ENCODE measurements at regions not wholly inside any gene's neighbourhood (a gene's known extent, or its start where the extent isn't known, plus 50 kb on each side); places are given as distances from the start of the nearest gene placed in this dataset.

GRCh38 chr15:62291262-62291661 is 126.2 kb upstream of the C2CD4B start:
- Histone ChIP-seq H3K4me1 (ENCODE audit: control insufficient read depth, insufficient read depth, low read length) (peaks cover 2% of the 10 kb centered on the region; the same call in 1 of the 2 replicates), H3K36me3 (ENCODE audit: control insufficient read depth, insufficient read depth, low read length) (no peaks in the 10 kb centered on the region), H3K27me3 (ENCODE audit: control insufficient read depth, insufficient read depth, low read length) (no peaks in the 10 kb centered on the region), H3K27ac (ENCODE audit: low read length) (no peak overlapping the region), H3K9me3 (ENCODE audit: control insufficient read depth, insufficient read depth, low read length) (no peaks in the 10 kb centered on the region), H3K4me3 (ENCODE audit: low read length) (no peak overlapping the region)
- DNase-seq (ENCODE audit: low read depth, low spot score): no peak
- WGBS (ENCODE audit: insufficient coverage, insufficient read length): no CpG with 5 or more reads among the region's 2 CpGs

GRCh38 chr15:62296756-62297507 is 131.8 kb upstream of the C2CD4B start:
- no peak for DNase-seq (ENCODE audit: low read depth, low spot score)
- H3K27me3 ChIP-seq (ENCODE audit: control insufficient read depth, insufficient read depth, low read length): no peaks in the 10 kb centered on the region
- no peaks in the 10 kb centered on the region for H3K36me3 ChIP-seq (ENCODE audit: control insufficient read depth, insufficient read depth, low read length)
- H3K4me3 ChIP-seq (ENCODE audit: low read length): no peak overlapping the region
- H3K4me1 ChIP-seq (ENCODE audit: control insufficient read depth, insufficient read depth, low read length): peaks cover 5% of the 10 kb centered on the region; the same call in 1 of the 2 replicates
- H3K27ac ChIP-seq (ENCODE audit: low read length): peak overlapping the region; percentile 50
- H3K9me3 ChIP-seq (ENCODE audit: control insufficient read depth, insufficient read depth, low read length): no peaks in the 10 kb centered on the region
- no CpG with 5 or more reads among the region's 12 CpGs for WGBS (ENCODE audit: insufficient coverage, insufficient read length)

GRCh38 chr15:62297522-62297921 is 132.4 kb upstream of the C2CD4B start:
- WGBS (ENCODE audit: insufficient coverage, insufficient read length): no CpG with 5 or more reads among the region's 1 CpG
- Histone ChIP-seq H3K36me3 (ENCODE audit: control insufficient read depth, insufficient read depth, low read length) (no peaks in the 10 kb centered on the region), H3K4me3 (ENCODE audit: low read length) (no peak overlapping the region), H3K27ac (ENCODE audit: low read length) (no peak overlapping the region), H3K9me3 (ENCODE audit: control insufficient read depth, insufficient read depth, low read length) (no peaks in the 10 kb centered on the region), H3K27me3 (ENCODE audit: control insufficient read depth, insufficient read depth, low read length) (no peaks in the 10 kb centered on the region), H3K4me1 (ENCODE audit: control insufficient read depth, insufficient read depth, low read length) (peaks cover 5% of the 10 kb centered on the region; the same call in 1 of the 2 replicates)
- no peak for DNase-seq (ENCODE audit: low read depth, low spot score)

GRCh38 chr15:62297933-62298332 is 132.8 kb upstream of the C2CD4B start:
- Histone ChIP-seq H3K27ac (ENCODE audit: low read length) (no peak overlapping the region), H3K36me3 (ENCODE audit: control insufficient read depth, insufficient read depth, low read length) (no peaks in the 10 kb centered on the region), H3K9me3 (ENCODE audit: control insufficient read depth, insufficient read depth, low read length) (no peaks in the 10 kb centered on the region), H3K4me3 (ENCODE audit: low read length) (no peak overlapping the region), H3K27me3 (ENCODE audit: control insufficient read depth, insufficient read depth, low read length) (no peaks in the 10 kb centered on the region), H3K4me1 (ENCODE audit: control insufficient read depth, insufficient read depth, low read length) (peaks cover 5% of the 10 kb centered on the region; the same call in 1 of the 2 replicates)
- DNase-seq (ENCODE audit: low read depth, low spot score): no peak
- WGBS (ENCODE audit: insufficient coverage, insufficient read length): no CpG with 5 or more reads among the region's 5 CpGs

- no CpG with 5 or more reads among the region's 5 CpGs for WGBS (ENCODE audit: insufficient coverage, insufficient read length)
- no peaks in the 10 kb centered on the region for H3K27me3 ChIP-seq (ENCODE audit: control insufficient read depth, insufficient read depth, low read length)
- DNase-seq (ENCODE audit: low read depth, low spot score): no peak
- no peaks in the 10 kb centered on the region for H3K9me3 ChIP-seq (ENCODE audit: control insufficient read depth, insufficient read depth, low read length)
- H3K4me1 ChIP-seq (ENCODE audit: control insufficient read depth, insufficient read depth, low read length): peaks cover 5% of the 10 kb centered on the region; the same call in 1 of the 2 replicates
- H3K4me3 ChIP-seq (ENCODE audit: low read length): no peak overlapping the region
- no peaks in the 10 kb centered on the region for H3K36me3 ChIP-seq (ENCODE audit: control insufficient read depth, insufficient read depth, low read length)
- no peak overlapping the region for H3K27ac ChIP-seq (ENCODE audit: low read length)
Observed at GRCh38 chr15:62298811-62299210, 133.7 kb upstream of the C2CD4B start.

GRCh38 chr15:62299541-62299940 is 134.5 kb upstream of the C2CD4B start:
- Histone ChIP-seq H3K9me3 (ENCODE audit: control insufficient read depth, insufficient read depth, low read length) (no peaks in the 10 kb centered on the region), H3K4me1 (ENCODE audit: control insufficient read depth, insufficient read depth, low read length) (peaks cover 5% of the 10 kb centered on the region; the same call in 1 of the 2 replicates), H3K27ac (ENCODE audit: low read length) (no peak overlapping the region), H3K4me3 (ENCODE audit: low read length) (no peak overlapping the region), H3K36me3 (ENCODE audit: control insufficient read depth, insufficient read depth, low read length) (no peaks in the 10 kb centered on the region), H3K27me3 (ENCODE audit: control insufficient read depth, insufficient read depth, low read length) (no peaks in the 10 kb centered on the region)
- no peak for DNase-seq (ENCODE audit: low read depth, low spot score)
- no CpG with 5 or more reads among the region's 10 CpGs for WGBS (ENCODE audit: insufficient coverage, insufficient read length)

- peaks cover 4% of the 10 kb centered on the region; the same call in 1 of the 2 replicates for H3K4me1 ChIP-seq (ENCODE audit: control insufficient read depth, insufficient read depth, low read length)
- no peak overlapping the region for H3K27ac ChIP-seq (ENCODE audit: low read length)
- H3K36me3 ChIP-seq (ENCODE audit: control insufficient read depth, insufficient read depth, low read length): no peaks in the 10 kb centered on the region
- DNase-seq (ENCODE audit: low read depth, low spot score): no peak
- WGBS (ENCODE audit: insufficient coverage, insufficient read length): no CpG with 5 or more reads among the region's 3 CpGs
- H3K9me3 ChIP-seq (ENCODE audit: control insufficient read depth, insufficient read depth, low read length): no peaks in the 10 kb centered on the region
- H3K27me3 ChIP-seq (ENCODE audit: control insufficient read depth, insufficient read depth, low read length): no peaks in the 10 kb centered on the region
- no peak overlapping the region for H3K4me3 ChIP-seq (ENCODE audit: low read length)
Observed at GRCh38 chr15:62301993-62302675, 137.0 kb upstream of the C2CD4B start.

- no peaks in the 10 kb centered on the region for H3K4me1 ChIP-seq (ENCODE audit: control insufficient read depth, insufficient read depth, low read length)
- H3K36me3 ChIP-seq (ENCODE audit: control insufficient read depth, insufficient read depth, low read length): no peaks in the 10 kb centered on the region
- no peaks in the 10 kb centered on the region for H3K9me3 ChIP-seq (ENCODE audit: control insufficient read depth, insufficient read depth, low read length)
- H3K4me3 ChIP-seq (ENCODE audit: low read length): no peak overlapping the region
- H3K27ac ChIP-seq (ENCODE audit: low read length): no peak overlapping the region
- H3K27me3 ChIP-seq (ENCODE audit: control insufficient read depth, insufficient read depth, low read length): no peaks in the 10 kb centered on the region
- no CpG with 5 or more reads among the region's 9 CpGs for WGBS (ENCODE audit: insufficient coverage, insufficient read length)
- DNase-seq (ENCODE audit: low read depth, low spot score): peak; percentile 70
Observed at GRCh38 chr15:62306851-62307504, 141.9 kb upstream of the C2CD4B start.

GRCh38 chr15:62307551-62307950 is 142.5 kb upstream of the C2CD4B start:
- DNase-seq (ENCODE audit: low read depth, low spot score): no peak
- WGBS (ENCODE audit: insufficient coverage, insufficient read length): no CpG with 5 or more reads among the region's 2 CpGs
- no peaks in the 10 kb centered on the region for H3K36me3 ChIP-seq (ENCODE audit: control insufficient read depth, insufficient read depth, low read length)
- no peaks in the 10 kb centered on the region for H3K4me1 ChIP-seq (ENCODE audit: control insufficient read depth, insufficient read depth, low read length)
- H3K9me3 ChIP-seq (ENCODE audit: control insufficient read depth, insufficient read depth, low read length): no peaks in the 10 kb centered on the region
- H3K27ac ChIP-seq (ENCODE audit: low read length): no peak overlapping the region
- no peak overlapping the region for H3K4me3 ChIP-seq (ENCODE audit: low read length)
- H3K27me3 ChIP-seq (ENCODE audit: control insufficient read depth, insufficient read depth, low read length): no peaks in the 10 kb centered on the region

- Histone ChIP-seq H3K9me3 (ENCODE audit: control insufficient read depth, insufficient read depth, low read length) (no peaks in the 10 kb centered on the region), H3K27ac (ENCODE audit: low read length) (no peak overlapping the region), H3K4me3 (ENCODE audit: low read length) (no peak overlapping the region), H3K36me3 (ENCODE audit: control insufficient read depth, insufficient read depth, low read length) (no peaks in the 10 kb centered on the region), H3K27me3 (ENCODE audit: control insufficient read depth, insufficient read depth, low read length) (no peaks in the 10 kb centered on the region), H3K4me1 (ENCODE audit: control insufficient read depth, insufficient read depth, low read length) (no peaks in the 10 kb centered on the region)
- WGBS (ENCODE audit: insufficient coverage, insufficient read length): no CpG with 5 or more reads among the region's 2 CpGs
- DNase-seq (ENCODE audit: low read depth, low spot score): no peak
Observed at GRCh38 chr15:62316413-62317060, 151.5 kb upstream of the C2CD4B start.
